ENCODE measurements at regions not wholly inside any gene's neighbourhood (a gene's known extent, or its start where the extent isn't known, plus 50 kb on each side); places are given as distances from the start of the nearest gene placed in this dataset.

- no peak for DNase-seq
Observed at GRCh38 chr4:137065311-137065710, 467.0 kb downstream of the PCDH18 start.

- DNase-seq = no peak
Observed at GRCh38 chr4:137063961-137064360, 468.3 kb downstream of the PCDH18 start.

DNA sequence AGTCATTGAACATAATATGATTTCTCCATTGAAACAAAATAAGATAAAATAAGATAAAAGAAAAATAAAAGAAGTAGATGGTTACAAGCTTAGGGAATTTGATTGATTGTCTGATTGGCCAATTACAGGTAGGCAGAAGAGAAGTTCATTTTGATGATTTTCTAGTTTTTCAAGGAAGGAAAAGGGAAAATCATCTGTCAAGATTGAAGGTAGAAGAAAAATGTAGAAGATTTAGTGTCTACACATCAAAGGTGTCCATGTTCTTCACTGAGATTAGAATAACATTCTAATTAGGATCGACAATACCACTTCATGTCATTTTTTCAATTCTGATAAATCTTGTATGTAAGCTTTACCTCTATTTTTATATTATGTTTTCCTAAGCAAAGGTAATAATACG, 489.1 kb downstream of the PCDH18 start:
- DNase-seq = no peak

DNA sequence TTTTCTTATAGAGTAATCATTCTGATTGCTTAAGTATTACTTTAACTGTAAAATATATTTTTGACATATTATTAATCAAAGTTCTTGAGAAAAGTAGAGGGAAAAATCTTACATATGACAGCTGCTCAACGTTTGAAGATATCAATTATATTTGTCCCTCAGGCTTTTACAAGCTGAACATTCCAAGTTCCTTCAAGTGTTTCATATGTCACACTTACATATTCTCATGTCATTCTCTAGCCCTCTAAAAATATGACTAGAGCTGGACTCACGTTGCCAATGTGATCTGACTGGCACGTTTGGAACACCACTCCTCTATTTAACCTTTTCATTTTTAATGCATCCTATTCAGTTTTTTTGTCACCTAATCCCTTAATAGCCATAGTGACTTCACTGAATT, 492.9 kb downstream of the PCDH18 start:
- no peak for DNase-seq

DNA sequence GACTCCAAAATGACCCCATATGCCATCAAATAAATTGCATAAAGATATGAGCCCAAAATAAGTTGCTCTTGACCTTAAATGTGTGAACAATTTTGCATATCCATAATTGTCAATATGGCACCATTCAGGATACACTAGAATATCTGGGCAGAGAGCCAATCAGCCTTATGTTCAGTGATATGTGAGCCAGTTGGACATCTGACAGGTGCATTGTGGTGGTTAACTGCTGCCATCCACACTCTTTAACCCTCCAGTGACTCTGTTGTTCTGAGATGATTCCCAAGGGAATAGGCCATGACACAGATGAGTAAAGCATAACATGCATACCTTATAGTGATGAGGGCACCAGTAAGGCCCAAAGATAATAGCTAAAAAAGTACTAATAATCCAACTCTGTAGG, 500.1 kb downstream of the PCDH18 start:
- peak; percentile 57 for DNase-seq

- no peak for DNase-seq
Observed at GRCh38 chr4:137029026-137029425, 503.3 kb downstream of the PCDH18 start.

DNA sequence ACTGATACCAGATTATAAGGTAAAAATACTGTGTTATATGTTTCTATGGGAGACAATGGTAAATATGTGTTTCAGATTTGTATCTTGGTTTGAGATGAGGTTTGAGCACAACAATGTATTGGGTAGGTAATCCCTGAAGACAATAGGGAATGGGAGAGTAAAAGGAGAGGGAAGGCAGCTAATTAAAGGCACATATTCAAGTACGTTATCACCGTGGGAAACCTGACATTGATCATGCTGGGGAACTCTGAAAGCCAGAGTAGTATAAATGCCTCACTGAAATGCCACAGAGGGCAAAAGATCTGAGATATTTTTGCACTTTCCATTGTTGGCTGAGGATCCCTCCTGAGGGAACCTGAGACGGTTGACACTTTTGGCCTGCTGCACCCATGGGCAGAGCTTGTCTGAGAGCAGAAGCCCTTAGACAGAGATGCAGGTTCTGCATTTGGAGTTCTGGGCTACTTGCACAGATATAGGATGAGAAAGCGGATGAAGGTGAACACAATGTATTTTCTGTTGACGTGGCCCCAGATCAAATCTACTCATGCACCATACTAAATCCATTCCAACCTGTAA, 506.7 kb downstream of the PCDH18 start:
- DNase-seq = no peak

GRCh38 chr4:137015426-137016409, 516.6 kb downstream of the PCDH18 start:
- no peak for DNase-seq

- no peak for DNase-seq
Observed at GRCh38 chr4:137000432-137000831, 531.9 kb downstream of the PCDH18 start.

DNA sequence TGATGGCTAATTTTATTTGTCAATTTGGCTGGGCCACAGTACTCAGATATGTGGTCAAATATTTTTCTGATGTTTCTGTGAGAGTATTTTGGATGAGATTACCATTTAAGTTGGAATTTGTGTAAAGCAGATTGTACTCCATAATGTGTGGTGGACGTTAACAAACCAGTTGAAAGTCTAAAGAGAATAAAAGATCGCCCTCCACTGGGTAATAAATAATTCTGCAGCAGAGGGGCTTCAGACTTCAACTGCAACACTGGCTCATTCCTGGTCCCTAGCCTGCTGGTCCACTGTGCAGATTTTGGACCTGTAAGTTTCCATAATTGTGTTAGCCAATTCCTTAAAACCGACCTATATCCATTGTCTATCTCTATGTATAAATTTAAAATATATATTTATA, 540.3 kb downstream of the PCDH18 start:
- no peak for DNase-seq

DNA sequence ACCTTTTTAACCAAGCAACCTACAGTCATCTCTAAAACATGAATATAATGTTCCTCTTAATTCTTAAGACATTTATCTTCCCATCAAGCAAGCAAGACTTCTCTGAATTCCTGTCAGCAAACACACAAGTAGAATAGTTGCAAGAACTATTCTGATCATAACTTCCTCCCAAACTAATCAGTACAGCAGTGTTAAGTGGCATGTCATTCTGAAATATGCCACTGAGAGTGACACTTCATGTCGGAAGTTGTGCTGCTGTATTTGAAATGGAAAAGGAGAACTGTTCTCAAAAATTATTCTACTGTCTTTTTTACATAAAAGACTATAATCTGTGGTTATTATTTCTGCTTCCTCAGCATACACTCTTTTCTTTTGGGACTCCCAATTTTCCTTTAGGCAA, 546.6 kb downstream of the PCDH18 start:
- DNase-seq = no peak

DNA sequence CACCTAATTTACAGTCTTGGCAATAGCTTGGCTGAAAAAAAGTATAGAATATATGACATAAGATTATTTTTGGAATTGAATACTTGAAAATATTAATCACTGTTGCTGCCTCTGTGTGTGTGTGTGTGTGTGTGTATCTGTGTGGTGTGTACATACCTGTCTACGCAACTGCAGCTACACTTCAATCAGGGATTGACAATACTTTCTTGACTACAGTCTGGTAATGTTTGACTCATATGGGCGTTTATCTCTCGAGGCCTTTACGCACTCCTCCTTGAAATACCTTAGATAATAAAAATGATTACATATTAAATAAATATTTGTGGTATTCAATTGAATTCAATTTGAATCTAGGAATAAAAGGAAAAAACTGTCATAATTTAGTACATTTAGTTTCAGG, 565.2 kb downstream of the PCDH18 start:
- no peak for DNase-seq

DNA sequence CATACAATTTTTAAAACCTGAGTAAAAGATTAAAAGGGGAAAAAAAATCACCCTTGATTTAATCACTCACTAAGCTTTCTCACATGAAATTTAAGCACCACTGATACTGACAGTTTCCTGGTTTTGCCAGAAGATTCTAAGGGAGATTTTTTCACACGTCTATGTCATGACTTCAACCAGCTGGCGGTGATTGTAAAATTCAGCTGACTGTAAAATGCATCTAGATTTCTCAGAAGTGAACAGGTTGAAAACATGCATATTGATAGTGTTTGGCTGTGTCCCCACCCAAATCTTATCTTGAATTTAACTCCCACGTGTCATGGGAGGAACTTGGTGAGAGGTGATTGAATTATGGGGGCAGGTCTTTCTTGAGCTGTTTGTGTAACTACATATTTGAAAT, 566.8 kb downstream of the PCDH18 start:
- DNase-seq = no peak

DNA sequence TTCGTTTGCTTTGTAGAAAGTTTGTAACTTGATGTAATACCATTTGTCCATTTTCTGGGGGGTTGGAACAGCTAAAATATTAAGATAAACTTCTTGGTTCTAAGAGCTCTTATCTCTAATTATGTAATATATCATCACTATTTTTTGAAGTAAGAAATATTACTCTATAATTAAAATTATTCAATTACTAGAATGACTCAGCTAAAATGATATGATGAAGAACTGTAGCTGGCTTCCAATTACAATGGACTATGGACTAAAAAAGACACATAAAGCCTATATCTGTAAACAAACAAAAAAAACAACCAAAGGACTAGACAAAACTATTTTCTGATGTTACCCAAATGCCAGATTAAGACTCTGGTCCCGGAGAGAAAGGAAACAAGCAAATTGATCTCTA, 569.4 kb downstream of the PCDH18 start:
- DNase-seq = no peak

GRCh38 chr4:136946307-136946907, 585.9 kb downstream of the PCDH18 start:
- DNase-seq = no peak

GRCh38 chr4:136939781-136940180, 592.5 kb downstream of the PCDH18 start:
- DNase-seq = no peak

- no peak for DNase-seq
Observed at GRCh38 chr4:136935871-136936270, 596.4 kb downstream of the PCDH18 start.

DNA sequence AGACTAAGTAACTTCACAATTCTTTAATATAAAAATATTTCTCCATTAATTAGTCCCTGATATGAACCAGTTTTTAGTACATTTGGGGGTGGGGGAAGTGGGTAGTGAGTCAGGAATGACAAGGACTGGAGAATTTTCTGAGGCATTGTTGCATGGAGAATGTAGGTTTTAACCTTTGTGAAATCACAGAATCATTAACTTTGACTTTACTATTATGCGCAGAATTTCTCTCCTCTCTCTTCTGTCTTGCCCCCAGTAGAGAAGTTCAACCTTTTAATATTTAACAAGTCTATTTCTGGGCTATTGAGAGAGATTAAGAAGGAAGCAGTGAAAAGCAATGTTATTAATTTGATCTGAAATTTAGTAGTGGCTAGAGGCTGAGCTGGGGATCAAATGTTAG, 597.0 kb downstream of the PCDH18 start:
- DNase-seq = no peak

DNA sequence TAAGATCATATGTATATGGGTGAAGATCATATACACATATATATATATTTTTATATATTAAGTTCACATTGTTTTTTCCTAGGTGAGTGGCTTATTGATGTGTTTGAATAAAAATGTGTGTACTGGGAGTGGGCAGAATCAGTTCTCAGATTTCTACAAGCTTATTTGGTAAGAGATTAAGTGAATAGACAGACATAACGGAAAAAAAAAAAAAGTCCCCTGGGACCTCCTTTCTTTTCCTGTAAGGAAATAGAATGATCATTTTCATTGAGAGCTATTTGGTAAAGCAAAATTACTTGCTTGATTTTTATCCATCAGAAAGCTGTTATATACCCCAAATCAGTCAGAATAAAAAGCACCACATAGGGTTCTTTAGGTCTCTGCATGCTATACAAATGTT, 597.7 kb downstream of the PCDH18 start:
- DNase-seq = peak; percentile 28

DNA sequence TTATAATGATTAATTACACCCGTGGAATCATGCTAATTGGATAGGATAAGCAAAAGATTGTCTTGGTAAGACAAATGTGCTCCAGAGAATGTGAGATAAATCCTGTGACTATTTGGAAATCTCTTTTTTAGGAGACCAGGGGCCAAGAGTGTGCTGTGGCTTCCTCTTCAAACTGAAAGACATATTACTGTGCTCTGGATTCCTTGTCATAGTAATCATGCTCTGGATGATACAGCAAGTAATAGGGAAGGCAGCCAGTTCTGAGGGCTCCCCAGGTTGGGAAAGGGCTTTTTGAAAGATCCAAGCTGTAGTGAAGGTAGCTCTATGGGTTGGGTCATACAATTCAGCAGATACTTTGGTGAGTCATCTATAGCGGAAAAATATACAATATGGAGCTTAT, 600.5 kb downstream of the PCDH18 start:
- DNase-seq = no peak

- no peak for DNase-seq
Observed at GRCh38 chr4:136928957-136929411, 603.3 kb downstream of the PCDH18 start.

DNA sequence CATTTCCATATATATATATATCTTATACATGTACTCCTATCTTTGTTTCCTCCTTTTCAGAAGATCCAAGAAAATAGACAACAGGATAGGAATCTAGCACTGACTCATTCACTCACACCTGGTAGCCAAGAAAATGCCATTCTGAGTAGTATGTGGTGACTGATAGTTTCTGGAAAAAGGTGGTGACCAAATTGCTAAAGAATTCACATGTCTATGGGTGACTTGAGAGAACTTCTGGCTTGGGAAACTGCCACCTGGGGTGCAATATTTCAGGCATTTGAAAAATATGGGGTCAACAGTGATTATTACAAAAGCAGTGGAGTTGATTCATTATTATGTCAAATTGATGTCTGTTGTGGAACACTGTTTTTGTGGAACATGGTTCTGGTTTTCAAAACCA, 605.1 kb downstream of the PCDH18 start:
- DNase-seq = no peak

DNA sequence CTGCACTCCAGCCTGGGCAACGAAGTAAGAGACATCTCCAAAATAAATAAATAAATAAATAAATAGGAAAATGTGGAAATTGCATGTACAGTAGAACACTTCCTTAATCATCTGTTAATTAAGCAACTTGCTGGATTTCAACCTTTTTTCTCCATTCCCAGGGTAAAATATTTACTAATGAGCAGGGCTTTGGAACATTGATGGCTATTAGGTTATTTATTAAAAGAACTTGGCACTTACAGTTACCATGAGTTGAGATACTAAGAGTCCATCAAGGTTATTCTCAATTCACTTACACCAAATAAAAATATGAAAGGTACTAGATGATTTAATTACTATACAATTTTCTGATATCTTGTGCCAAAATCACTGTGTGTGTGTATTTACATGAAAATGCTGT, 607.1 kb downstream of the PCDH18 start:
- no peak for DNase-seq

DNA sequence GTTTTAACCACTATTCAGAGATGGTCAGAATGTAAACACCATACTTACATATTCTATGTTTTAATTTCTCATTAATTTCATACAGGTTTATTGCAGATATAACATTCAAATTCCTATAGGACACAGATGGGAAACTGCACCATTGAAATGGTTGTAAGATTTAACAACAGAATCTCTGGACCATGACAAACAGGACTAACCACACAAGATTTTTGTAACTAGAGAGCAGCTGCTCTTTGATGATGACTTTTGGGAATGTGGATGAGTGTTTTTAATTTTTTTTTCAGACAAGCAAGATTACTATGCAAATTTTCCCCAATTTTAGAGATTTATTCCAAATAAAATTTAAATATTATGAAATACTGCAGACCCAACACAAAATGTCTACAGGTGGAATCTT, 610.2 kb downstream of the PCDH18 start:
- DNase-seq = no peak

All from eye (tissue), 1 donor.